GM13977 (cell line): ENCODE measurements at regions not wholly inside any gene's neighbourhood (a gene's known extent, or its start where the extent isn't known, plus 50 kb on each side); places are given as distances from the start of the nearest gene placed in this dataset.

Source experiments
- DNase-seq: peaks from one replicate; pipeline ENCODE4 v3.0.0; 2012; ENCODE audit warnings: low spot score
- in situ Hi-C: fragments of 300-500 bp; cut with MboI; formaldehyde crosslinking; loops from one replicate; pipeline ENCODE4 v1.12.0; 2022; ENCODE audit warnings: low sequenced_read_pairs, low pct_unique_long_range_greater_than_20kb, mixed read lengths, inconsistent platforms; ENCODE audit not compliant: unreplicated experiment
- TF ChIP-seq, protein P1 (sequence below): IDR thresholded peaks from 2 replicates; pipeline ENCODE4 v1.5.1; 2012; ENCODE audit warnings: mild to moderate bottlenecking, control low read depth; ENCODE audit not compliant: insufficient read depth; ENCODE audit errors: extremely low read depth, missing control alignments

DNA sequence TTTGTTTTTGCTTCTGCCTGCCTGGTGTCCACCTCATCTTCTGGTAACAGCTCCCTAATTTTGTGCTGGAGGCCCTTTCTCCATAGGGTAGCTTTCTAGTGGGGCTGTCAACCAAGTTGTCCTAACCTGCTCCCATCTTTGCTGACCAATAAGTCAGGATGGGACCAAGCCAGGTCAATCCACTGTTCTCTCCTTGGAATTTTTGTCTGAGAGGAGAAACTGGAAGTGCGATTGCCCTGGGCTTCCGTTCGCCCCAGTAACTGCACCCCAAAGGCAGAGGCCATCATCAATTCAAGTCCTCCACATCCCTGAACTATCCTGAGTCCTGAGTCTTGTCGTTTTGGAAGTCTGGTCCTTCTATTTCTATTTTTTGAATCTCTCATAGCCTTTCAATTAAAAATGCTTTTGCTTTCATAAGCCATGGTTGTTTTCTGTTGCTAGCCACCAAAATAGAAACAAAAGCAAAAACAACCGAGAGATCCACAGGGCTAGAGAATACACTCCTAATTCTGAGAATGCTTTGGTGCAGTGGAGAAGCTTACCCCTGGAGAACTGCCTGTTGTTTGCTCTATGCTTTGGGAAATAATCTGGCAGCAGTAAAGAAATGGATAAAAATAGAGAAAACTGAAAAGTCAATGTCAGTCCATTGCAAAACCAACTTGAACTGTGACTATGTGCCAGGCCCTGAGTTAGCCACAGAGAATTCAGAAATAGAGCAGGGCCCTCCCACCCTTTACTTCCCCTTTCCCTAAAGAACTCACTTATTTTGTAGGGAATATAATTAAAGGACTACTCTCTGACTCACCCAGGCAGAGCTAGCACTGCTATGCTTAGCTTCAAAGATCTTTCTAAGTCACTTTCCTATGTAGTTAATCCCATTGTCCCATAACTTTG lies 368.1 kb downstream of the CXCL12 start:
- TF ChIP-seq, protein P1, sequence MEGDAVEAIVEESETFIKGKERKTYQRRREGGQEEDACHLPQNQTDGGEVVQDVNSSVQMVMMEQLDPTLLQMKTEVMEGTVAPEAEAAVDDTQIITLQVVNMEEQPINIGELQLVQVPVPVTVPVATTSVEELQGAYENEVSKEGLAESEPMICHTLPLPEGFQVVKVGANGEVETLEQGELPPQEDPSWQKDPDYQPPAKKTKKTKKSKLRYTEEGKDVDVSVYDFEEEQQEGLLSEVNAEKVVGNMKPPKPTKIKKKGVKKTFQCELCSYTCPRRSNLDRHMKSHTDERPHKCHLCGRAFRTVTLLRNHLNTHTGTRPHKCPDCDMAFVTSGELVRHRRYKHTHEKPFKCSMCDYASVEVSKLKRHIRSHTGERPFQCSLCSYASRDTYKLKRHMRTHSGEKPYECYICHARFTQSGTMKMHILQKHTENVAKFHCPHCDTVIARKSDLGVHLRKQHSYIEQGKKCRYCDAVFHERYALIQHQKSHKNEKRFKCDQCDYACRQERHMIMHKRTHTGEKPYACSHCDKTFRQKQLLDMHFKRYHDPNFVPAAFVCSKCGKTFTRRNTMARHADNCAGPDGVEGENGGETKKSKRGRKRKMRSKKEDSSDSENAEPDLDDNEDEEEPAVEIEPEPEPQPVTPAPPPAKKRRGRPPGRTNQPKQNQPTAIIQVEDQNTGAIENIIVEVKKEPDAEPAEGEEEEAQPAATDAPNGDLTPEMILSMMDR = no peak
- DNase-seq = no peak
- in situ Hi-C loops = no loop called here

DNA sequence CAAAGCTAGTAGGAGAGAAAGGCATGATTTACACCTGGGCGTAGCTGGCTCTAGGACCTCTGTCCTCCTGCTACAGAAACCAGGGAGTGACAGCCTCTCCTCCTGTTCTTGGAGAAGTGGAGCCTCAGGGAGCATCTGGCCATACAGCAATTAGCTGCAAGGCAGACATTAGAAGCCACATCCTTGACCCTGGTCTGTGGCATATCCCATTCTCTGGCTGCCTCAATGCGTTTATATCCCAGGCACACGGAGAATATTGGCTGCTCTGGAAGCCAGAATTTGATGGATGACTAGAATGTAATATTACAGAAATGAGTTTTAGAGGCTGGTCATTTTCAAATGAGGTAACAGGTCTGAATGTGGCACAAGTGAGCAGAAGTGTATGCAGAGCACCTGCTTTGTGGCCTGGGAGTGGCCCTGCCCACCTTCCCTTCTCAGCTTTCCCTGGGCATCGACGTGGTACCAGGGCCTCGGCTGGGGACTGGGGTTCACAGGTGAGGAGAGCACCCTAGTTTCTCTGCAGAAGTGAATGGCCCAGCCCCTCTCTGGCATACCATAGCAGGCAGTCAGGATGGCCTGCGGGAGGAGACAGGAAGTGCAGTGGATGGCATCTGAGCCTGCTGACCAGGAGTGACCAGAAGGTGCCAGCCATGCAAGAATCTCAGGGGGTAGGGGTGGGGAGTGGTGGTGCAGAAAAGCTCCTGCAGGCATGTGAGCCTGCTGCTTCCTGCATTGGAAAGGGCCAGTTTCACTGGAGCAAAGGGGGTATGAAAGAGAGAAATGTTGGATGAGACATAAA lies 367.2 kb upstream of the ZNF32 start:
- TF ChIP-seq, protein P1 = no peak
- in situ Hi-C loops = no loop called here
- DNase-seq = no peak

DNA sequence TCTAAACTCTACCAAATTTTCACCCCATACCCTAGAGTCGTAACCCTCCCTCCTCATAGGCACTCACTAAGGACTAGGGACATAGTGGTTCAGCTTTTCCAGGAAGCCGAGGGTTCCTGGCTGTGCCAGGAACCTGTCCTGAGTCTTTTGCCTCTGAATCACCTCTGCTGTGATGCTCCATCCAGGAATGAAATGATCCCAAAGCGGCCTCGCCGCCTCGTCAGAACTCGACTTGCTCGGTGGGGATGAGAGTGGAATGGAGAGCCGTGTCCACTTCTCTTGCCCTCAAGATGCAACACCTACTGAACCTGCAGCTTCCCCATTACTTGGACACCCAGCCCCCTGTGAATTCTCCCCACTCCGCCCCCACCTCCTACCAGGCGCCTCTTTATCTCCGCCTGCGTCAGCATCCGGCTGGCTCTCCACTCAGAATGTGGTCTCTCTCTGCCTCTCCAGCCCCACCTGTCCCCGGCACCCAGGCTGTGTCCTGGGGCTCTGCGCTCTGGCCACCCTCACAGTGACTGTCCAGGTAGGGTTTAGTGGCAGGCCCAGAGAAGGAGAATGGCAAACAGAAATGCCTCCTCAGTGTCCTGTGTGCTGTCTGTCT lies 366.1 kb upstream of the ZNF32 start:
- no peak for DNase-seq
- in situ Hi-C loops = no loop called here
- TF ChIP-seq, protein P1 = no peak

GRCh38 chr10:44013981-44014380 lies 365.3 kb upstream of the ZNF32 start:
- in situ Hi-C loops = no loop called here
- TF ChIP-seq, protein P1 = no peak
- DNase-seq = no peak

DNA sequence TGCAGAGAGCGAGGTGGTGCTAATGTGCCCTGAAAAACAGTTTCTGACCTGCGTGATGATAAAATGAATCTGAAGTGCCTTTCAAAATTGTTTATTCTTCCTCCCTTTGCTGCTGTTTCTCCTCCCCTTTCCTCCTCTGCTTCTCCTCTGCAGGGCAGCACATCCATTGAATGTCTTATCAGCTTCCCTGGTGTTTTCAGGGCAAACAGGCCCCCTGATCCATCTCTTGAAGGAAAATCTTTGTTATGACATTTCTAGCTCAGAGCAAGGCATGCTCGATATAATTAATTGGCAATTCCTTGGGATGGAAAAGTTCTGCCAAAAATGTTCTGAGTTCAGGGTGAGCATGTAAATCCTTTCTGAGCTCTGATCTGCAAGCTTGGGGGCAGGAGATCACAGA lies 364.2 kb upstream of the ZNF32 start:
- TF ChIP-seq, protein P1 = no peak
- no peak for DNase-seq
- in situ Hi-C loops = no loop called here

GRCh38 chr10:44011603-44011981 lies 362.9 kb upstream of the ZNF32 start:
- TF ChIP-seq, protein P1 = no peak
- no peak for DNase-seq
- in situ Hi-C loops = no loop called here
